ENCODE measurements at regions not wholly inside any gene's neighbourhood (a gene's known extent, or its start where the extent isn't known, plus 50 kb on each side); places are given as distances from the start of the nearest gene placed in this dataset.
"Not testable (repeated sequence)": the region's sequence is repeated elsewhere in the genome, so short reads cannot be mapped to it uniquely, and the experiment has no call there.

GRCh38 chr1:222955964-222956363 lies 141.1 kb downstream of the DISP1 start:
- no peak for DNase-seq

- no peak for DNase-seq
Observed at GRCh38 chr1:222956601-222957000, 141.8 kb downstream of the DISP1 start.

GRCh38 chr1:222967466-222968240 lies 152.8 kb downstream of the DISP1 start:
- no peak for DNase-seq

- no peak for DNase-seq
Observed at GRCh38 chr1:222970040-222970439, 155.2 kb downstream of the DISP1 start.

- no peak for DNase-seq
Observed at GRCh38 chr1:222970711-222971110, 155.9 kb downstream of the DISP1 start.

GRCh38 chr1:222971146-222971545 lies 156.3 kb downstream of the DISP1 start:
- DNase-seq = no peak

GRCh38 chr1:222973561-222973960 lies 158.7 kb downstream of the DISP1 start:
- no peak for DNase-seq

GRCh38 chr1:222974496-222974895 lies 159.7 kb downstream of the DISP1 start:
- DNase-seq = no peak

- no peak for DNase-seq
Observed at GRCh38 chr1:222975472-222976122, 160.8 kb downstream of the DISP1 start.

- no peak for DNase-seq
Observed at GRCh38 chr1:222976453-222976852, 161.6 kb downstream of the DISP1 start.

GRCh38 chr1:222977294-222977693 lies 162.5 kb downstream of the DISP1 start:
- not testable (repeated sequence) for DNase-seq

- no peak for DNase-seq
Observed at GRCh38 chr1:222979561-222979960, 163.5 kb downstream of the TLR5 start.

- DNase-seq = no peak
Observed at GRCh38 chr1:222987674-222988076, 155.4 kb downstream of the TLR5 start.

- no peak for DNase-seq
Observed at GRCh38 chr1:222989443-222989842, 153.6 kb downstream of the TLR5 start.

- DNase-seq = no peak
Observed at GRCh38 chr1:222991177-222991576, 151.9 kb downstream of the TLR5 start.

GRCh38 chr1:222991908-222992307 lies 151.1 kb downstream of the TLR5 start:
- DNase-seq = no peak

GRCh38 chr1:222994511-222995235 lies 148.4 kb downstream of the TLR5 start:
- DNase-seq = no peak

GRCh38 chr1:222995236-222995580 lies 147.8 kb downstream of the TLR5 start:
- no peak for DNase-seq

- DNase-seq = no peak
Observed at GRCh38 chr1:222995620-222996309, 147.3 kb downstream of the TLR5 start.

GRCh38 chr1:222996310-222996975 lies 146.6 kb downstream of the TLR5 start:
- no peak for DNase-seq

GRCh38 chr1:223000632-223001031 lies 142.4 kb downstream of the TLR5 start:
- DNase-seq = no peak

All from stimulated activated CD4-positive, alpha-beta T cell treated with anti-CD3 and anti-CD28 coated beads, Interleukin-4, amount 100 ng/mL, for 1 hour (primary cell).